NCI-H510A (cell line): ENCODE measurements at regions not wholly inside any gene's neighbourhood (a gene's known extent, or its start where the extent isn't known, plus 50 kb on each side); places are given as distances from the start of the nearest gene placed in this dataset.
"Not testable (repeated sequence)": the region's sequence is repeated elsewhere in the genome, so short reads cannot be mapped to it uniquely, and the experiment has no call there.

Experiments used
- DNase-seq: peaks from one replicate; lab custom pipeline; 2025; lab: John Stamatoyannopoulos, UW

- DNase-seq, result no peak
These were observed 186.7 kb downstream of the UACA start for GRCh38 chr15:70576696-70577095.

- DNase-seq, result no peak
These were observed 187.1 kb downstream of the UACA start for GRCh38 chr15:70576276-70576675.

- no peak for DNase-seq
These were observed 187.8 kb downstream of the UACA start for GRCh38 chr15:70575231-70576226.

- not testable (repeated sequence) for DNase-seq
These were observed 189.0 kb downstream of the UACA start for GRCh38 chr15:70574325-70574724.

- DNase-seq, result no peak
These were observed 190.1 kb downstream of the UACA start for GRCh38 chr15:70573121-70573850.

DNA sequence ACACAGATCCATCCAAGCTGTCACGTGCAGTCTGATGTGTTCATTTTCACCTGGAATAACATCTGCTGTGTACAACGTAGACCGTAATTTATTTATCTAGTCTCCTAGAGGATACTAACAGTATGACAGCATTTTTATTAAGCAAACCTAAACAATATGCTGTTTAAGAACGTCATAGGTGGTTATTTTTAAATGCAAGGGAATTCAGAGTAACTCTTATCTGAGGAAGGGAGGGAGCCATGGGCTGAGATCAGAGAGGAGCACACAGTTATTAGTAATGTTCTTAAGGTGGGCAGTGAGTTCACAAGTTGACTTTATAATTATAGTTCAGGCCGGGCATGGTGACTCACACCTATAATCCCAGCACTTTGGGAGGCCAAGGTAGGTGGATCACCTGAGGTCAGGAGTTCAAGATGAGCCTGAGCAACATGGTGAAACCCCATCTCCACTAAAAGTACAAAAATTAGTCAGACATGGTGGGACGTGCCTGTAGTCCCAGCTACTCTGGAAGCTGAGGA, 193.6 kb downstream of the UACA start:
- DNase-seq, result no peak

DNA sequence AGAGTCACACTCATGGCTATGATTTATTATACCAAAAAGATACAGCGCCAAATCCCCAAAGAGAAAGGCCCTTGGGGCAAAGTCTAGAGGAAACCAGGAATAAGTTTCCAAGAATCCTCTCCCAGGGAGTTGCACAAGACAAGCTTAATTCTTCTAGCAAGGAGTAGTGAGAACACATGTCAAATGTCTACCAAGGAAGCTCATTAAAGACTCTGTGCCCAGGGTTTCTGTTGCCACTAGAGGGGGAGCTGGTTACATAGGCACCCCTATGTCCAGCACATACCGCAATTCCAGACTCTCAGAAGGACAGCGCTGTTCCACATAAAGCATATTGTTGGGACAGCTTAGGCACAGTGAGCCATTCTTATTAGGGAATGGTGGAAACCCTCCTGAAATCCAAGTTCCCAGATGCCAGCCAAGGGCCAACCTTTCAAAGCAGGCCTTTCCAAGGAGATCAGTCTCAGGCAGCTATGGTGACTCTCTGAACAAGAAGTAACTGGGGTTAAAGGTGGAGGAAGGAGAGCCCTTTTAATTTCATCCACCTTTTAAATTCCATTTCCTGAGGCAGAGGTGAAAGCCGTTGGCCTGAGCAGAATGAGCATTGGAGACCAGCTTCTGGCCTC, 194.2 kb downstream of the UACA start:
- no peak for DNase-seq

DNA sequence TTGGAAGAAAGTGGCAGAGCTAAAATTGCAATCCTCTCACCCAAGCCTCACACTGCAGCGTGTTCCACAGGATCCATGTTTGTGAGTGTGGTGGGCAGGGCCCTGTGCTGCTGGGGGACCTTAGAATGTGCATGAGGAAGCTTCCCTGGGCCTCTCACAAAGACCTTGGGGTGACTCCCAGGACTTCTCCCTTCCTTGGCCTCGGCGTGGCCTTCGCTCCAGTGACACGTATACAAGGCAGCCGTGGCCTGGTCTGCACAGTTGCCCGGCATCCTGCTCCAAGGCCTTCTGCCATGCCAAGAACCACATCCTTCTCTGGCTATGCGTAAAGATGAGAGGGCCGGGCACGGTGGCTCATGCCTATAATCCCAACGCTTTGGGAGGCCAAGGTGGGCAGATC, 196.4 kb downstream of the UACA start:
- DNase-seq, result no peak

DNA sequence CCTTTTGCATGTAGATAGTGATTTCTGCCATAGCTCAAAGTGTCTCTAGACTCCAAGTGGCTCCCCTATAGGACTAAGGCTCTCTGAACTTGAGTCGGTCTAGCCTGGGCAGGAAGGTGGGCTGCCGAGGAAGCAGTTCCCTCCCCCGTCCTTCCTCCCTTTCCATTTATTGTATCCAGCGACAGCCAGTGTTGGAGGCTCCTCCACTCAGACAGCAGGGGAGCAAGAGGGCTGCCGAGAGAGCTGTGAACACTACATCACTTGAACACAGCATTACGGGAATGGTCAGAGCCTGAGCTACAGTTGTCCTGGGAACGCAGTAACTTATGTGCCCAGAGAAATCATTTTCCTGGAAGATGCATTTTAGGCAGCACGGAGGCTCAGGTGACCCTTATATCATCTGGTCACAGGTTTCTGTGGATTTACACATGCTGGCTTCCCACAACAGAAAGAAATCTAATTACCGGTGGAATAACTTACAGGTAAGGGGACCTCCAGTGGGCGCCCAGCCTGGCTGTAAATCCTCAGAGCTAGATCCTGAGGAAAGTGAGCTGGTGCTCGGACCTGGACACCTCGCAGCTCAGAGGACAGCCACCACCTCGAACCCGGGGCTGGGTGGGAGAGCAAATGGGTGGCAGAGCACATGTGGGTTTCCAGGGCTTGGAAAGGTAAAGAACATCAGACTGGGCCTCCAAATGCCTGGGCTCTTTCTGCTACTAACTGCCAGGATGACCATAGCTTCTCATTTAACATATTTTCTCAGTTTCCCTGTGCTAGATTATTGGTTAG, 197.1 kb downstream of the UACA start:
- DNase-seq, result no peak

DNA sequence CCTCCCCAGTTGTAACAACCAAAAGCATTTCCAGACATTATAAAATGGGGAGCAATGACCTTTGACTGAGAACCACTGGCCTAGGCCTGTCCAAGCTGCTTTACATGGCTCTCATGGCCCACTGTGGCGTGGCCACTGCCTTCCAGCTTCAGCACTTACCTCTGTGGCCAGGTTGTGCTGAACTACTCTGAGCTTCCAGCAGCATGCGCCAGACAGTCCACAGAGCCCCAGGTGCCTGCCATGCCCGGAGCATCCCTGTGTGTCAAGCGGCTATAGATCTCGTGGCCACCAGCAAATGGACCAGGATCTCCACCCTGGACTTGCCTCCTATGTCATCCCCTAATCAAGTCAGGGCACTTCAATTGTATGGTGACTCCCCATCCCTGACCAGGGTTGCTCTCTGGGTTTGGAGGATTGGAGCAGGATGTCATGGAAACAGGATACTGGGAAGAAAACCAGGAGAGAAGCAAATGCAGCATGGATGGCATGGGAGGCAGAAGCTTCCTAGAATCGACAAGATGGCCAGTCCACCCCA, 199.7 kb downstream of the UACA start:
- DNase-seq, result no peak

DNA sequence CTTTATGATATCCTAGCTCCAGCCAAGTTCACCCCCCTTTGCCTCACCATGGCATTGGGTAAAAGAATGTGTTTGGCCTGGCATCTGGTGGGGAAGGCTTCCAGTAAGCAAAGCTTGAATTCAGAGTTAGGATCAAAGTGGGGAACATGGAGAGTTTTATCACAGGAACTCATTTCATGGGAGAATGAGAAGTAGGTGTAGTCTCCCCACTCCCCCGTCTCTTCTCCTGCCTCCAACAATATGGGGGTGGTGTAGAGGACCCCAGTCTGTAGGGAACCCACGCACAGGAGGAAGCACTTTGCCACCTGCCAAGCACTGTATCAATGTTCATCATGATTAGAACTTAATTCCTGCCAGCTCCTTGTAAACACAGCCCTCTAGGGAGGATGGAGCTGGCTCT, 200.5 kb downstream of the UACA start:
- no peak for DNase-seq

GRCh38 chr15:70561885-70562284, 201.5 kb downstream of the UACA start:
- DNase-seq, result no peak

GRCh38 chr15:70560617-70561328, 202.6 kb downstream of the UACA start:
- DNase-seq, result no peak

- DNase-seq, result no peak
These were observed 203.8 kb downstream of the UACA start for GRCh38 chr15:70559265-70560239.

DNA sequence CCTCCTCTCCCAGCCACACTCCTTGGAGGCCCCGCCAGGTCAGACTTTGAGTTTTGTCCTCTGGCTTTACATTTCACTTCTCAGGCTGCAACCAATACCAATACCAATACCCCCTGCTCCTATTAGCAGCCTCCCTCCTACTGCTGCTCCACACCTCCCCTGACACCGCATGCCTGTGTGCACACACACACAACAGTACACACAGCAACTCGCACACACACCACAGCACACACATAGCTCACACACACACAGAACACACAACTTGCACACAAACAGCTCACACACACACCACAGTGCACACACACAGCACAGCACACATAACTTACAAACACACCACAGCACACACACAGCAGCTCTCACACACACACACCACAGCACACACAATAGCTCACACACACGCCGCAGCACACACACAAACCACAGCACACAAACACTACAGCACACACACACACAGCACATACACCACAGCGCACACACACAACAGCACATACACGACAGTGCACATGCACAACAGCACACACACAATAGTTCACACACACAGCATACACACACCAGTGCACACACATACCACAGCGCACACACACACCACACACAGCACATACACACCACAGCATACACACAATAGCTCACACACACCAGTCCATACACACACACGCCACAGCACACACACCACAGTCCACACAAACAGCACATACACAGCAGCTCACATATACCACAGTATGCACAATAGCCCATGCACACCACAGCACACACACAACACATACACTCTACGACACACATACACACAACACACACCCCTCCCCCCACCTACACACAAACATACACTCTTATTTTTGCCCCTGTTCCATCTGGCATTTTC, 204.7 kb downstream of the UACA start:
- DNase-seq, result no peak

DNA sequence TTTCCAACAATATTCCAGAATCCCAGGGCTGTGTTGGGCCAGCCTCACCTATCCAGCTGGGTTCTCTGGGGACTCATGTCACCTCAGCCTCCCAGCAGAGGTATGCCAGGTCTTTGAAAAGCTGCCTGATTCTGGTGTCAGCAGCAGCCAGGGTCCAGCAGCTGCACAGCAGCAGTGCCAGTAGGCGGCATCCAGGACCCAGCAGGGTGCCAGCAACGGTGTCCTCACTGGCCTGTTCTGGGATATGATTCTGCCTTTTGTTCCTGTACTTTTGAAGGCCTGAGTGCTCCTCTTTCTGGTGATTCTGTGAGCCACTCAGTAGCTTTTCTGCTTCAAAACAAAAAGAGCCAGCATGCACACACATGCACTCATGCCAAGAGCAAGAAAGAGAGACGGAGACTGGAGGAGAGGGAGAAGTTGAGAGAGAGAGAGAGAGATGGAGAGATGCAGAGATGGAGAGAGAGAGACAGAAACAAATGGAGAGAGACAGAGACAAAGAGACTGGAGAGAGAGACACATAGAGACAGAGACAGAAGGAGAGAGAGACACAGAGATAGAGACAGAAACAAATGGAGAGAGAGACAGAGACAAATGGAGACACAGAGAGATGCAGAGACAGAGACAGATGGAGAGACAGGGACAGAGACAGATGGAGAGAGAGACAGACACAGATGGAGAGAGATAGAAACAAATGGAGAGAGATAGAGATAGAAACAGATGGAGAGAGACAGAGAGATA, 205.7 kb downstream of the UACA start:
- no peak for DNase-seq

- DNase-seq, result no peak
These were observed 206.6 kb downstream of the UACA start for GRCh38 chr15:70556779-70557178.
